ENCODE measurements at regions not wholly inside any gene's neighbourhood (a gene's known extent, or its start where the extent isn't known, plus 50 kb on each side); places are given as distances from the start of the nearest gene placed in this dataset.

DNA sequence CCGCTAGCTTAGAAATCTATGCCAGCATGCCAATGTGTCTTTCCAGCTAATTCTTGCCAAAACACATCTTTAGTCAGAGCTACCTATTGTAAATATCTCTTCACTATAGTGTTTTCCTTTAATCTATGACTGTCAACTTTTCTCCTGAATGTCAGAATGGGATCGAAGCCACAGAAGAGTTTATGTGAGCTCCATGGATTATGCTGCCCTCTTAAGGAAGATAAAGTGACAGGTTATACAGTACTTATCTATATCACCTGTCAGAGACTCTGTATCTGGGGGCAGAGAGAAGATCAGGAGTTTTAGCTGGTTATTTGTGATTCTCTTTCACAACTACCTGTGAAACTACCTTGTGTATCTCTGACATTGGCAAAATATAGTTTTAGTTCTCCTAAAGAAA is 204.3 kb upstream of the SEL1L start:
- peaks cover 2% of the 10 kb centered on the region for H3K9me3 ChIP-seq (ENCODE audit: control insufficient read depth, low read depth, low read length)
- H3K4me1 ChIP-seq (ENCODE audit: control insufficient read depth, insufficient read depth, low read length), result no peaks in the 10 kb centered on the region
- no CpG with 5 or more reads among the region's 2 CpGs for WGBS (ENCODE audit: insufficient coverage, low lambda C conversion rate)
- no peaks in the 10 kb centered on the region for H3K36me3 ChIP-seq (ENCODE audit: control insufficient read depth, insufficient read depth, low read length)
- no peak for DNase-seq
- H3K27ac ChIP-seq (ENCODE audit: low read length), result no peak overlapping the region
- H3K27me3 ChIP-seq (ENCODE audit: control insufficient read depth, insufficient read depth, low read length), result no peaks in the 10 kb centered on the region
- H3K4me3 ChIP-seq (ENCODE audit: low read length), result no peak overlapping the region

DNA sequence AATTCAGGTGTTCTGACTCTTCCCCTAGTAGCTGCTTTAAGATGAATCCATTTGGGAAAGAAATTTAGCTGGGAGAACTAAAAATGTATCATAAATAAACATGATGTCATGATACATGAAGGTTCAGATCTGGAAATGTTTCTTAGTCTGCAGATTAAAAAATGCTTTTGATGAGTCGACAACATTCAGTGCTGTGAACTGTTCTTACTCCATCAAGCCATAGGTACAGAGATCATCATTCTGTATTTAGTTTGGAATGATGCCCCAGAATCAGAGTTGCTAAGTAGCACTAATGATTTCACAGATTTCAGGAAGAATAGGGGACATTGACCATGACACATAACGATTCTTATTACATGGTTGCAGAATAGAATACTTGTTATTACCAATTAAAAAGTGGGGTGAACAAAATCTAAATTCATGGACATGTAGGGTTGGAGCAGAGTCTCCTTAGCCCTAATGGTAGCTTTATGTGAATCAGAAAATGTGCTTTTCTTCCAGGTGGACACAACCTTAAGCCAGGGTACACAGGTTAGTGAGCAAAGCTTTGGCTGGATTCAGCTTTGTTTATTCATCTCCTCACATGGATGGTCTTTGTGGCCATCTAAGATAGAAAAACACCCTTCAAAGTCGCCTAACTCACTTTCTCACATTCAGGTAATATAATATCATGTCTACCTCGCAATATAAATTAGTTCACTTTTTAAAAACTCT is 205.4 kb upstream of the SEL1L start:
- no peaks in the 10 kb centered on the region for H3K4me1 ChIP-seq (ENCODE audit: control insufficient read depth, insufficient read depth, low read length)

DNA sequence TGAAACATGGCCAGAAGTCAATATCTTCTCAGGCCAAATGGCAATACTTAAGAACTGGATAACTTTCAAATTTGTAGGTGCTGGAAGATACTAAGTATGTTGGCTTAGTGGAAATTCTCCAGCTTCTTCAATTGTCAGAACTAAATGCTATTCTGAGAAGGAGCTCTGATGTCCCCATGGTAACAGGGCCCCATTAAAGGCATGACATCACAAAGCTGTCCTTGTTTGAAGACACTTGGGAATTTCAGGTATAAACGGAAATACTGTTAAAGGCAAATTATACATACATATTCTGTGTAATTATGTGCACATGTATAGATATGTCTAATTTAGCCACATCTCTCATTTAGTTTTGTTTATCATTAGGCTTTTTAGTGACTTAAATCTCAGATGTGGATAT is 210.0 kb upstream of the SEL1L start:
- H3K27ac ChIP-seq (ENCODE audit: low read length), result no peak overlapping the region
- no peak overlapping the region for H3K4me3 ChIP-seq (ENCODE audit: low read length)
- H3K4me1 ChIP-seq (ENCODE audit: control insufficient read depth, insufficient read depth, low read length), result no peaks in the 10 kb centered on the region
- no peaks in the 10 kb centered on the region for H3K9me3 ChIP-seq (ENCODE audit: control insufficient read depth, low read depth, low read length)
- no peaks in the 10 kb centered on the region for H3K27me3 ChIP-seq (ENCODE audit: control insufficient read depth, insufficient read depth, low read length)
- H3K36me3 ChIP-seq (ENCODE audit: control insufficient read depth, insufficient read depth, low read length), result no peaks in the 10 kb centered on the region
- WGBS (ENCODE audit: insufficient coverage, low lambda C conversion rate), result no CpG with 5 or more reads among the region's 1 CpG
- no peak for DNase-seq

More for the DNA sequence above, 205.4 kb upstream of the SEL1L start:
- WGBS (ENCODE audit: insufficient coverage, low lambda C conversion rate), result 94% methylated on average over 2 of the region's 4 CpGs
- no peaks in the 10 kb centered on the region for H3K36me3 ChIP-seq (ENCODE audit: control insufficient read depth, insufficient read depth, low read length)
- H3K27ac ChIP-seq (ENCODE audit: low read length), result no peak overlapping the region
- no peaks in the 10 kb centered on the region for H3K9me3 ChIP-seq (ENCODE audit: control insufficient read depth, low read depth, low read length)
- H3K27me3 ChIP-seq (ENCODE audit: control insufficient read depth, insufficient read depth, low read length), result no peaks in the 10 kb centered on the region
- no peak for DNase-seq
- no peak overlapping the region for H3K4me3 ChIP-seq (ENCODE audit: low read length)

DNA sequence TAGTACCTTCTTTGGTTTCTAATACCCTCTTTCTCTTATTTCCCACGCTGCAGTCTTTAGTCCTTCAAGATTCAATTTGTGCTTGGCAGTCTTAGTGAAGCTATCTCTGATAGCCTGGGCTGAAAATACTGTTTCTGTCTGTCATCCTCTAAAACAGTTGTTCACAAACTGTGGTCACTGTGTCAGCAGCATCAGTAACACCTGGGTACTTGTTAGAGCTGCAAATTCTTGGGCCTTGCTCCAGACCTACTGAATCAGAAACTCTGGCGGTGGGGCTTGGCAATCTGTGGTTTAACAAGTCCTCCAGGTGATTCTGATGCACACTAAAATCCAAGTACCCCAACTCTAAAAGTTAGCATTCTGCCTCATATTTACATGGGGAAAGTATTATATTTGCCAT is 217.5 kb upstream of the SEL1L start:
- no peak overlapping the region for H3K4me3 ChIP-seq (ENCODE audit: low read length)
- WGBS (ENCODE audit: insufficient coverage, low lambda C conversion rate), result no CpG with 5 or more reads among the region's 2 CpGs
- H3K9me3 ChIP-seq (ENCODE audit: control insufficient read depth, low read depth, low read length), result no peaks in the 10 kb centered on the region
- no peaks in the 10 kb centered on the region for H3K27me3 ChIP-seq (ENCODE audit: control insufficient read depth, insufficient read depth, low read length)
- H3K4me1 ChIP-seq (ENCODE audit: control insufficient read depth, insufficient read depth, low read length), result no peaks in the 10 kb centered on the region
- H3K27ac ChIP-seq (ENCODE audit: low read length), result no peak overlapping the region
- DNase-seq, result no peak
- H3K36me3 ChIP-seq (ENCODE audit: control insufficient read depth, insufficient read depth, low read length), result no peaks in the 10 kb centered on the region

DNA sequence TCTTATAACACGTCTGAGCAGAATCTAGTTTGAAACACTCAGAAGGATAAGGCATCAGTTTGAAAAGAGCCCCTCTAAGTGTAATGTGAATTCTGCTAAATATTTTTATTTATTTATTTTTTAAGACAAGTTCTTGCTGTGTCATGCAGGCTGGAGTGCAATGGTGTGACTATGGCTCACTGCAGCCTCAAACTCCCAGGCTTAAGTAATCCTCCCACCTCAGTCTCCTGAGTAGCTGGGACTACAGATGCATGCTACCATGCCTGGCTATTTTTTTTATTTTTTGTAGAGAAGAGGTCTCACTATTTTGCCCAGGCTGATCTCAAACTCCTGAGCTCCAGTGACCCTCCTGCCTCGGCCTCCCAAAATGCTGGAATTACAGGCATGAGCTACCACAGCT is 225.9 kb upstream of the SEL1L start:
- Histone ChIP-seq H3K27me3 (ENCODE audit: control insufficient read depth, insufficient read depth, low read length) (no peaks in the 10 kb centered on the region), H3K36me3 (ENCODE audit: control insufficient read depth, insufficient read depth, low read length) (no peaks in the 10 kb centered on the region), H3K27ac (ENCODE audit: low read length) (no peak overlapping the region), H3K4me3 (ENCODE audit: low read length) (no peak overlapping the region), H3K4me1 (ENCODE audit: control insufficient read depth, insufficient read depth, low read length) (no peaks in the 10 kb centered on the region), H3K9me3 (ENCODE audit: control insufficient read depth, low read depth, low read length) (no peaks in the 10 kb centered on the region)
- no CpG with 5 or more reads among the region's 2 CpGs for WGBS (ENCODE audit: insufficient coverage, low lambda C conversion rate)
- no peak for DNase-seq

DNA sequence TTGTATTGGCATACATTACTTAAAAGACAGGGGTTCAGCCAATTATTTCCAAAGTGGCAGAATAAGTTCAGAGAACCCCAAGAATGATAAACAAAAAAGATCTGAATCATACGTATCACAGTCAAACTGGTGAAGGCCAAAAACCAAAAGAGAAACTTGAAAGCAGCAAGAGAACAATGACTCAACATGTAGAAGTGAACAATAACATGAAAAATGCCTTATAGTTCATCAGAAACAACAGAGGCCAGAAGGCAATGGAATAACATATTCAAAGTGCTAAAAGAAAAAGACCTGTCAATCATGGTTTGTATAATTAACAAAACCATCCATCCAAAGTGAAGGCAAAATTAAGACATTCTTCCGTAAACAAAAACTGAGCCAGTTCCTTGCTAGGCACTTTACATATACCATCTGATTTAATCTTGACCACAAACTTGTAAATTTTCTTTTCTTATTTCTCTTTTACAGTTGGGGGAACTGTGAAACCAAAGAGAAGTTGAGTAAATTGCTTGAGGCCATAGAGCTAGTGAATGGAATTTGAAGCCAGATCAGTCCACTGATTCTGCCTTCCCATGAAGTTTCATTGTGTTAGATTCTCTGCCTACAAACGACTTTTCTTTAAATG is 232.1 kb upstream of the SEL1L start:
- Histone ChIP-seq H3K27me3 (ENCODE audit: control insufficient read depth, insufficient read depth, low read length) (no peaks in the 10 kb centered on the region), H3K9me3 (ENCODE audit: control insufficient read depth, low read depth, low read length) (no peaks in the 10 kb centered on the region), H3K36me3 (ENCODE audit: control insufficient read depth, insufficient read depth, low read length) (no peaks in the 10 kb centered on the region), H3K4me1 (ENCODE audit: control insufficient read depth, insufficient read depth, low read length) (no peaks in the 10 kb centered on the region), H3K4me3 (ENCODE audit: low read length) (no peak overlapping the region), H3K27ac (ENCODE audit: low read length) (no peak overlapping the region)
- DNase-seq, result no peak
- 86% methylated on average over 1 of the region's 3 CpGs for WGBS (ENCODE audit: insufficient coverage, low lambda C conversion rate)

DNA sequence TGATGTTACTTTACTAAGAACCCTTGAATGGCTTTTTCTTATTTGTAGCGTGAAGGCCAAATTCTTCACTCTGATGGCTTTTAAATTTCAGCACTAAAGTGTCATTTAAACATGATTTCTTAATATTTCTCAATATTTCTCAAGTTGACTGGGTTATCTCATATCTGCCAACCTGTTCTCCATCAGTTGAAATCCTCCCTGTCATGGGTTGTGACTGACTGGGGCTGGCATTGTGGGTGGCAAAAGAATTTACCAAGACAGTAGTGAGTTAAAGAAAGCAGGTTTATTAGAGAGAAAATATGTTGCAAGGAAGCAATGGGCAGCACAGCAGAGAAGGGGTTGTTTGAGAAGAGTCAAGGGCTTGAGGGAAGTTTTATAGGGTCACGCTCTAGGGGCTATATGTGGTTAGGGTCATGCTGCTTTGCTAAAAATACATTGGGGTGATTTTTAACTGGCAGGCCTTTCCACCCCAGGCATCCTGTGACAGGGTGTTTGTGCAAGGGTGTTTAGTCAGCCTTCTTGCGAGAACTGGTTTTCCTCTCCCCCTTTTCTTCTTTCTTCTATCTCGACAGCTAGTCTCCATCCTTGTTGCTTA is 232.8 kb upstream of the SEL1L start:
- no peak overlapping the region for H3K27ac ChIP-seq (ENCODE audit: low read length)
- WGBS (ENCODE audit: insufficient coverage, low lambda C conversion rate), result 82% methylated on average over 2 of the region's 4 CpGs
- no peaks in the 10 kb centered on the region for H3K4me1 ChIP-seq (ENCODE audit: control insufficient read depth, insufficient read depth, low read length)
- H3K36me3 ChIP-seq (ENCODE audit: control insufficient read depth, insufficient read depth, low read length), result no peaks in the 10 kb centered on the region
- no peak overlapping the region for H3K4me3 ChIP-seq (ENCODE audit: low read length)
- DNase-seq, result no peak
- no peaks in the 10 kb centered on the region for H3K27me3 ChIP-seq (ENCODE audit: control insufficient read depth, insufficient read depth, low read length)
- H3K9me3 ChIP-seq (ENCODE audit: control insufficient read depth, low read depth, low read length), result no peaks in the 10 kb centered on the region

DNA sequence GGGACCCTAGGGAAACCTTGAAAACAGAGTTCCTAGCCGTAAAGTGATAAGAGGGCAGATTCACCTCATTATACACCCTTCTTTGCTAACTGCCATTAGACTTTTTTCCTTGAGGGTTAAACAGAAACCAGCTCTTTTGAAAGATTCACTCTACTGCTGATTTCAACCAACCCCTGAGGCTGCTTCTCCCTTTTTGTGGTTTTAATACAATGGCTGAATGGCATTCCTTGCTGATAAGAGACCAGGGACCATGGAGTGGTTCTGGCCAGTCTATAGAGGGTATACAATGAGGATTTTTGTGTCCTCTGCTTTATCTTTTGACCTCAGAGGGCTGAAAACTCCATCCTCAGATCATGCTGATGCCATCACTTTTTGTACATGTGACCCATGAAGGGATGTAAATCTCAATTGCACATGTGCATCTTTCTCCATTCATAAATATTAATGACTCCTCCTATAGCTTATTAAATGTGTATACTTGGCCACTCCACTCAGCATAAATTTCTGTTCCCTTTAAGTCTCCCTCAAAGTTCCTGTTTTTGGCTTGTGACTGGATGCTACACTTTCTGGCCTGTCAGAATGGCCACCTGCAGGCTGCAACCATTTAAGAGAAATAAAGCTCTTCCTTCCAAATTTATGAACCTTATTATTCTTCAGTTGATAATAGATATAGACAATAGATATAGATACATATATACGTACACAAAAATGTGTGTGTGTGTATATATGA is 233.8 kb upstream of the SEL1L start:
- Histone ChIP-seq H3K4me3 (ENCODE audit: low read length) (no peak overlapping the region), H3K27ac (ENCODE audit: low read length) (no peak overlapping the region), H3K4me1 (ENCODE audit: control insufficient read depth, insufficient read depth, low read length) (no peaks in the 10 kb centered on the region), H3K27me3 (ENCODE audit: control insufficient read depth, insufficient read depth, low read length) (no peaks in the 10 kb centered on the region), H3K36me3 (ENCODE audit: control insufficient read depth, insufficient read depth, low read length) (no peaks in the 10 kb centered on the region), H3K9me3 (ENCODE audit: control insufficient read depth, low read depth, low read length) (no peaks in the 10 kb centered on the region)
- no CpG with 5 or more reads among the region's 2 CpGs for WGBS (ENCODE audit: insufficient coverage, low lambda C conversion rate)
- DNase-seq, result no peak

DNA sequence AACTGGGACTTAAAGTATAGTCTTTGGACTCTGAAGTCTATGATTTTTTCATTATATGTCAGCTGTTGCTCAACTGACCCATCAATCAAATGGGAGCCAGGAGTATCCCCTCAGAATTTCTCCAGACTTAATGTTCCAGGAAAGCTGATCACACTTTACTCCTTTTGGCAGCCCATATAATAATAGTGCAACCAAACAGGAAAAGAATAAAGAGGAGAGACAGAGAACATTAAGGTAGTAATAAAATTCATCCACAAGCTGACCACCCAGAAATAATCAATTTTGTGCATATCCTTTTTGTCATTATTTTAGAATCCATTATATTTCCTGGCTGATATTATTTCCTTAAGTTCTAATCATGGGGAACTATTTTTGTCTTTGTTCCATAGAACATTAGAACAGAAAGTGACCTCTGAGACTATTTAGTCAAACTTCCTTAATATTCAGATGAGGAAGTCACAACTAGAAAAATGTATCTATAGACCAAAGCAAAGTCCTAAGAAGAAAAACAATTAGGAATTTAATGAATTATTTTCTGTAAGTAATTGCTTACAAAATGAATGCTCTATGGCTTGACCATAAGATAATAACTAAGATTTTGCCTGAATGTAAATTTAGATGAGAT is 238.1 kb upstream of the SEL1L start:
- H3K36me3 ChIP-seq (ENCODE audit: control insufficient read depth, insufficient read depth, low read length), result no peaks in the 10 kb centered on the region
- no peaks in the 10 kb centered on the region for H3K27me3 ChIP-seq (ENCODE audit: control insufficient read depth, insufficient read depth, low read length)
- no peak for DNase-seq
- no peaks in the 10 kb centered on the region for H3K4me1 ChIP-seq (ENCODE audit: control insufficient read depth, insufficient read depth, low read length)
- no peak overlapping the region for H3K27ac ChIP-seq (ENCODE audit: low read length)
- H3K9me3 ChIP-seq (ENCODE audit: control insufficient read depth, low read depth, low read length), result no peaks in the 10 kb centered on the region
- H3K4me3 ChIP-seq (ENCODE audit: low read length), result no peak overlapping the region

DNA sequence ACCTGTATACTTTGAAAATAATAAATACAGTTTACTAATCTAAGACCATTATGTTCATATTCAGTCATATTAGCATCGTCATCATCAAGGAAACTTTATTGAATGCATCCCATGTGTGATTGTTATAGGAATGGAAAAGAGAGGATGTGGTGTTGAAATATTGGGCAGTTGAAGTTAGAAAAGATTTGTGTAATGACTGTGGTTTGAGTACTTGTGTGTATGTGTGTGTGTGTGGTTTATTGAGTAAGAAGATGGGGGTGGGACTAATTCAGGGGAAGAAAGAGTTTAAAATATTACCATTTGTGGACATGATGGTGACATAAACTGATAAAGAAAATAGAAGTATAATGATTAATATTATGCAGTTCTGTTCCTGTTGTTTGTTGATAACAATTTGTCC is 238.7 kb upstream of the SEL1L start:
- Histone ChIP-seq H3K4me1 (ENCODE audit: control insufficient read depth, insufficient read depth, low read length) (no peaks in the 10 kb centered on the region), H3K4me3 (ENCODE audit: low read length) (no peak overlapping the region), H3K36me3 (ENCODE audit: control insufficient read depth, insufficient read depth, low read length) (no peaks in the 10 kb centered on the region), H3K27me3 (ENCODE audit: control insufficient read depth, insufficient read depth, low read length) (no peaks in the 10 kb centered on the region), H3K27ac (ENCODE audit: low read length) (no peak overlapping the region), H3K9me3 (ENCODE audit: control insufficient read depth, low read depth, low read length) (no peaks in the 10 kb centered on the region)
- 100% methylated on average over 1 of the region's 1 CpG for WGBS (ENCODE audit: insufficient coverage, low lambda C conversion rate)
- DNase-seq, result no peak
